Motor neuron (in vitro differentiated cells): ENCODE measurements at regions not wholly inside any gene's neighbourhood (a gene's known extent, or its start where the extent isn't known, plus 50 kb on each side); places are given as distances from the start of the nearest gene placed in this dataset.

Experiments used
- ATAC-seq, 8 experiments: fragments of 200-7000 bp; cut with Tn5 transposase; replicated peaks in 6 of 8; 2 replicates each; pipeline ENCODE4 v1.8.0; 2021; ENCODE audit warnings: mild to moderate bottlenecking in 8 of 8, moderate library complexity in 8 of 8
- H3K27ac ChIP-seq, 2 donors: fragments of 250-450 bp; sonication (Bioruptor Pico); 2 replicates each; pipeline ENCODE4 v1.9.0; 2021; ENCODE audit warnings: antibody characterized with exemption in 2 of 2, mild to moderate bottlenecking in 2 of 2, moderate library complexity in 1 of 2
- H3K4me1 ChIP-seq, 2 donors: fragments of 250-450 bp; sonication (Bioruptor Pico); replicated peaks in 1 of 2; 2 replicates each; pipeline ENCODE4 v1.6.1; 2021; ENCODE audit warnings: antibody characterized with exemption in 2 of 2, mild to moderate bottlenecking in 2 of 2, moderate library complexity in 1 of 2
- H3K4me3 ChIP-seq, 5 donors: fragments of 250-450 bp; sonication (Bioruptor Pico); 2 replicates each; pipeline ENCODE4 v1.9.0; 2021; ENCODE audit warnings: antibody characterized with exemption in 5 of 5, mild to moderate bottlenecking in 5 of 5, moderate library complexity in 4 of 5
- WGBS, 10 experiments: fragments of 450-650 bp; shearing (Covaris generic); methylation state at CpG; one replicate each; pipeline ENCODE4 v1.0.0; 2022; 5-methylcytosine and 5-hydroxymethylcytosine counted together
- in situ Hi-C, 9 experiments: fragments of 400-800 bp; cut with MboI; loops; one replicate each; pipeline ENCODE4 v1.15.0; 2021; ENCODE audit warnings: low sequenced_read_pairs in 9 of 9, low pct_unique_long_range_greater_than_20kb in 2 of 9; ENCODE audit not compliant: unreplicated experiment in 9 of 9

GRCh38 chr14:29301571-29301970, 535.0 kb downstream of the FOXG1 start:
- Histone ChIP-seq H3K4me3 (no peak overlapping the region), H3K27ac (no peak overlapping the region), H3K4me1 (peaks cover 0 to 4% of the 10 kb centered on the region in 2 donors)
- no peak for ATAC-seq
- in situ Hi-C loops: no loop called here

- Histone ChIP-seq H3K4me3 (no peak overlapping the region), H3K27ac (no peak overlapping the region), H3K4me1 (no peaks in the 10 kb centered on the region)
- in situ Hi-C loops: no loop called here
- no peak for ATAC-seq
These were observed 543.6 kb downstream of the FOXG1 start for GRCh38 chr14:29310210-29310609.

GRCh38 chr14:29310757-29311156, 544.2 kb downstream of the FOXG1 start:
- Histone ChIP-seq H3K27ac (no peak overlapping the region), H3K4me1 (no peaks in the 10 kb centered on the region), H3K4me3 (no peak overlapping the region)
- ATAC-seq: peak in 1 of 8 experiments; percentile 25
- in situ Hi-C loops: no loop called here
- 13 to 100% (median 78%) methylated on average over 1 of the region's 1 CpG; no CpG with 5 or more reads in 5 of the 10 experiments for WGBS, 10 experiments

- ATAC-seq: no peak
- Histone ChIP-seq H3K4me1 (no peaks in the 10 kb centered on the region), H3K4me3 (no peak overlapping the region), H3K27ac (no peak overlapping the region)
- in situ Hi-C loops: no loop called here
- WGBS, 10 experiments: 0 to 90% (median 60%) methylated on average over 1 to 2 of the region's 2 CpGs; no CpG with 5 or more reads in 1 of the 10 experiments
These were observed 545.4 kb downstream of the FOXG1 start for GRCh38 chr14:29311983-29312382.

GRCh38 chr14:29316936-29317335, 550.3 kb downstream of the FOXG1 start:
- in situ Hi-C loops: no loop called here
- 0 to 80% (median 57%) methylated on average over 1 to 2 of the region's 2 CpGs; no CpG with 5 or more reads in 3 of the 10 experiments for WGBS, 10 experiments

GRCh38 chr14:29317423-29317822, 550.8 kb downstream of the FOXG1 start:
- Histone ChIP-seq H3K4me1 (no peaks in the 10 kb centered on the region), H3K4me3 (no peak overlapping the region), H3K27ac (no peak overlapping the region)
- in situ Hi-C loops: no loop called here
- whole genome bisulfite sequencing, 10 experiments: 40 to 100% (median 83%) methylated on average over 1 of the region's 1 CpG; no CpG with 5 or more reads in 5 of the 10 experiments
- no peak for ATAC-seq

More at GRCh38 chr14:29316936-29317335, 550.3 kb downstream of the FOXG1 start:
- H3K27ac ChIP-seq: no peak overlapping the region
- no peak overlapping the region for H3K4me3 ChIP-seq
- no peak for ATAC-seq
- H3K4me1 ChIP-seq: no peaks in the 10 kb centered on the region

- no peak overlapping the region for H3K27ac ChIP-seq
- WGBS, 10 experiments: 40 to 100% (median 83%) methylated on average over 1 of the region's 1 CpG; no CpG with 5 or more reads in 3 of the 10 experiments
- H3K4me1 ChIP-seq: no peaks in the 10 kb centered on the region
- in situ Hi-C loops: no loop called here
- no peak overlapping the region for H3K4me3 ChIP-seq
- ATAC-seq: no peak
These were observed 553.7 kb downstream of the FOXG1 start for GRCh38 chr14:29320286-29320685.

- in situ Hi-C loops: no loop called here
- H3K4me1 ChIP-seq: no peaks in the 10 kb centered on the region
- no peak overlapping the region for H3K27ac ChIP-seq
- H3K4me3 ChIP-seq: no peak overlapping the region
- no peak for ATAC-seq
These were observed 555.1 kb downstream of the FOXG1 start for GRCh38 chr14:29321646-29322045.

- H3K27ac ChIP-seq: no peak overlapping the region
- peak in 5 of 8 experiments; percentile 27 to 86 (median 30) for ATAC-seq
- in situ Hi-C loops: no loop called here
These were observed 573.0 kb downstream of the FOXG1 start for GRCh38 chr14:29339494-29340172.

GRCh38 chr14:29348504-29348903, 579.1 kb downstream of the PRKD1 start:
- in situ Hi-C loops: no loop called here
- 20 to 86% (median 62%) methylated on average over 1 of the region's 1 CpG; no CpG with 5 or more reads in 4 of the 10 experiments for WGBS, 10 experiments
- no peak for ATAC-seq

More at GRCh38 chr14:29339494-29340172, 573.0 kb downstream of the FOXG1 start:
- peaks cover 3 to 15% of the 10 kb centered on the region in 2 donors for H3K4me1 ChIP-seq
- H3K4me3 ChIP-seq: no peak overlapping the region
- WGBS, 10 experiments: 18 to 87% (median 77%) methylated on average over 1 to 3 of the region's 3 CpGs

GRCh38 chr14:29350496-29350895, 577.2 kb downstream of the PRKD1 start:
- 13 to 94% (median 75%) methylated on average over 2 to 3 of the region's 3 CpGs for WGBS, 10 experiments
- no peak for ATAC-seq

More at GRCh38 chr14:29348504-29348903, 579.1 kb downstream of the PRKD1 start:
- Histone ChIP-seq H3K4me3 (no peak overlapping the region), H3K27ac (no peak overlapping the region), H3K4me1 (no peaks in the 10 kb centered on the region)

GRCh38 chr14:29351996-29352705, 575.5 kb downstream of the PRKD1 start:
- Histone ChIP-seq H3K4me3 (no peak overlapping the region), H3K27ac (no peak overlapping the region), H3K4me1 (no peaks in the 10 kb centered on the region)
- WGBS, 10 experiments: 23 to 98% (median 92%) methylated on average over 1 to 4 of the region's 4 CpGs
- in situ Hi-C loops: no loop called here
- no peak for ATAC-seq

More at GRCh38 chr14:29350496-29350895, 577.2 kb downstream of the PRKD1 start:
- Histone ChIP-seq H3K27ac (no peak overlapping the region), H3K4me1 (no peaks in the 10 kb centered on the region), H3K4me3 (no peak overlapping the region)
- in situ Hi-C loops: no loop called here

- 0 to 93% (median 61%) methylated on average over 1 of the region's 1 CpG; no CpG with 5 or more reads in 2 of the 10 experiments for WGBS, 10 experiments
- Histone ChIP-seq H3K4me1 (no peaks in the 10 kb centered on the region), H3K4me3 (no peak overlapping the region), H3K27ac (no peak overlapping the region)
- ATAC-seq: no peak
- in situ Hi-C loops: no loop called here
These were observed 575.0 kb downstream of the PRKD1 start for GRCh38 chr14:29352706-29353080.

- Histone ChIP-seq H3K4me3 (no peak overlapping the region), H3K4me1 (no peaks in the 10 kb centered on the region), H3K27ac (no peak overlapping the region)
- no peak for ATAC-seq
- 10 to 100% (median 95%) methylated on average over 2 to 5 of the region's 5 CpGs; no CpG with 5 or more reads in 1 of the 10 experiments for WGBS, 10 experiments
- in situ Hi-C loops: no loop called here
These were observed 574.1 kb downstream of the PRKD1 start for GRCh38 chr14:29353513-29353912.
